ENCODE measurements at regions not wholly inside any gene's neighbourhood (a gene's known extent, or its start where the extent isn't known, plus 50 kb on each side); places are given as distances from the start of the nearest gene placed in this dataset.

DNA sequence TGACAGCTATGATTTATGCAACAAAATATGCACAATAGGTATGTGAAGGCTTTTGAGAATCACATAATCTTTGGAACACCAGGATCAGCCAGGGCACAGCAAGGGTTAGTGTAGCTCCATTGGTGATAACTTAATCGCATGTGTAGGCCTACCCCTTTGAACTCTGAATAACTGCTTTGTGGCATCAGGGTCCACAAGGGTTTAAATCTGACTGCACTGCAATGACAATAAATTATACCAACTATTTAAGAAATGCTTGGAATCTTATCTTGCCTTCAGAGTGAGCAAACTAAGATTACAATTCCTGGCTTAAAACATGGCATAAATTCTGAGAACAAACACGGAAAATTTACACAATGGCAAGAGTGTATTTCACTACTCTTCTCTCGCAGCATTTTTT, 245.8 kb downstream of the FBXO8 start (continued):
- TF ChIP-seq SP4 (IDR thresholded peaks at IDR 0.05; ENCODE audit: low read length), result no peak
- TF ChIP-seq EZH2 (IDR thresholded peaks at IDR 0.05; ENCODE audit: low read depth, low read length, severe bottlenecking), result no peak
